GM18511 (cell line): ENCODE measurements at regions not wholly inside any gene's neighbourhood (a gene's known extent, or its start where the extent isn't known, plus 50 kb on each side); places are given as distances from the start of the nearest gene placed in this dataset.
"Not testable (repeated sequence)": the region's sequence is repeated elsewhere in the genome, so short reads cannot be mapped to it uniquely, and the experiment has no call there.

ENCODE experiments used
- ATAC-seq: cut with Tn5 transposase; IDR thresholded peaks from one replicate; pipeline ENCODE4 v1.9.1; 2021; ENCODE audit warnings: mild to moderate bottlenecking, moderate library complexity; ENCODE audit not compliant: unreplicated experiment

- ATAC-seq: no peak
These were observed 100.8 kb downstream of the RRAGC start for GRCh38 chr1:38758820-38759219.

GRCh38 chr1:38746941-38747600 lies 112.5 kb downstream of the RRAGC start:
- ATAC-seq: no peak

GRCh38 chr1:38746402-38746935 lies 113.1 kb downstream of the RRAGC start:
- ATAC-seq: no peak

GRCh38 chr1:38745476-38746401 lies 113.8 kb downstream of the RRAGC start:
- no peak for ATAC-seq

- ATAC-seq: no peak
These were observed 114.9 kb downstream of the RRAGC start for GRCh38 chr1:38744452-38745350.

GRCh38 chr1:38743184-38743583 lies 116.4 kb downstream of the RRAGC start:
- no peak for ATAC-seq

- ATAC-seq: no peak
These were observed 118.2 kb downstream of the RRAGC start for GRCh38 chr1:38741341-38741740.

GRCh38 chr1:38740487-38740886 lies 119.1 kb downstream of the RRAGC start:
- no peak for ATAC-seq

- no peak for ATAC-seq
These were observed 121.4 kb downstream of the RRAGC start for GRCh38 chr1:38738207-38738606.

GRCh38 chr1:38736399-38736798 lies 123.2 kb downstream of the RRAGC start:
- ATAC-seq: no peak

GRCh38 chr1:38735651-38736161 lies 123.9 kb downstream of the RRAGC start:
- no peak for ATAC-seq

- no peak for ATAC-seq
These were observed 125.8 kb downstream of the RRAGC start for GRCh38 chr1:38733761-38734160.

- no peak for ATAC-seq
These were observed 128.8 kb downstream of the RRAGC start for GRCh38 chr1:38730511-38731397.

GRCh38 chr1:38728585-38728908 lies 131.0 kb downstream of the RRAGC start:
- no peak for ATAC-seq

- no peak for ATAC-seq
These were observed 131.6 kb downstream of the RRAGC start for GRCh38 chr1:38727684-38728584.

GRCh38 chr1:38725321-38725961 lies 134.1 kb downstream of the RRAGC start:
- not testable (repeated sequence) for ATAC-seq

- no peak for ATAC-seq
These were observed 135.1 kb downstream of the RRAGC start for GRCh38 chr1:38724160-38725131.
